ENCODE measurements at regions not wholly inside any gene's neighbourhood (a gene's known extent, or its start where the extent isn't known, plus 50 kb on each side); places are given as distances from the start of the nearest gene placed in this dataset.
"Not testable (repeated sequence)": the region's sequence is repeated elsewhere in the genome, so short reads cannot be mapped to it uniquely, and the experiment has no call there.

GRCh38 chr21:31511999-31512398, 147.5 kb upstream of the SOD1 start:
- TF ChIP-seq CTCF, POLR2A (IDR thresholded peaks at IDR 0.05): not testable (repeated sequence)
